Liver (tissue), 8 donors: ENCODE measurements at regions not wholly inside any gene's neighbourhood (a gene's known extent, or its start where the extent isn't known, plus 50 kb on each side); places are given as distances from the start of the nearest gene placed in this dataset.

ENCODE experiments used
- DNase-seq: peaks from one replicate; pipeline ENCODE4 v3.0.0-alpha.2; 2017; ENCODE audit warnings: low spot score
- H3K27ac ChIP-seq, 2 donors: one replicate each; pipeline ENCODE4 v1.7.0; 2013; ENCODE audit warnings: inconsistent platforms in 2 of 2, low read length in 2 of 2, control low read depth in 1 of 2, low read depth in 1 of 2, mild to moderate bottlenecking in 1 of 2
- H3K27me3 ChIP-seq, 4 donors: one replicate each; pipeline versions ENCODE4 v1.6.1 to v1.7.0; 2013; ENCODE audit warnings: low read length in 3 of 4, inconsistent platforms in 1 of 4, mild to moderate bottlenecking in 1 of 4, moderate library complexity in 1 of 4; ENCODE audit not compliant: control insufficient read depth in 4 of 4, insufficient read depth in 4 of 4
- H3K36me3 ChIP-seq, 4 donors: one replicate each; pipeline versions ENCODE4 v1.6.1 to v1.7.0; 2013; ENCODE audit warnings: low read length in 3 of 4, mild to moderate bottlenecking in 3 of 4, low read depth in 1 of 4, moderate library complexity in 1 of 4; ENCODE audit not compliant: control insufficient read depth in 4 of 4, insufficient read depth in 3 of 4
- H3K4me1 ChIP-seq, 4 donors: one replicate each; pipeline versions ENCODE4 v1.6.1 to v1.7.0; 2013; ENCODE audit warnings: low read length in 3 of 4, mild to moderate bottlenecking in 3 of 4, moderate library complexity in 1 of 4; ENCODE audit not compliant: control insufficient read depth in 4 of 4, insufficient read depth in 4 of 4
- H3K4me3 ChIP-seq, 3 donors: one replicate each; pipeline versions ENCODE4 v1.6.1 to v1.7.0; 2013; ENCODE audit warnings: low read length in 3 of 3, control low read depth in 1 of 3, low read depth in 1 of 3, mild to moderate bottlenecking in 1 of 3
- H3K9ac ChIP-seq, 2 donors: one replicate each; pipeline ENCODE4 v1.7.0; 2013; ENCODE audit warnings: low read length in 2 of 2, mild to moderate bottlenecking in 2 of 2, moderate library complexity in 2 of 2, control low read depth in 1 of 2, low read depth in 1 of 2
- H3K9me3 ChIP-seq, 4 donors: one replicate each; pipeline versions ENCODE4 v1.6.1 to v1.7.0; 2013; ENCODE audit warnings: low read length in 3 of 4; ENCODE audit not compliant: control insufficient read depth in 4 of 4
- EGR1 ChIP-seq, 2 donors: IDR thresholded peaks; 2 replicates each; pipeline ENCODE4 v1.6.1; 2016 to 2018; ENCODE audit warnings: antibody characterized with exemption in 2 of 2, low read depth in 2 of 2
- FOXA1 ChIP-seq: IDR thresholded peaks from 2 replicates; pipeline ENCODE4 v1.6.1; 2016; ENCODE audit warnings: antibody characterized with exemption
- FOXA2 ChIP-seq: IDR thresholded peaks from 2 replicates; pipeline ENCODE4 v1.6.1; 2016; ENCODE audit warnings: antibody characterized with exemption
- HNF4A ChIP-seq, 2 donors: conservative IDR thresholded peaks; 2 replicates each; pipeline ENCODE4 v1.6.1; 2016; ENCODE audit warnings: antibody characterized with exemption in 2 of 2, mild to moderate bottlenecking in 2 of 2
- HNF4G ChIP-seq: IDR thresholded peaks from 2 replicates; pipeline ENCODE4 v1.6.1; 2016; ENCODE audit warnings: antibody characterized with exemption
- JUND ChIP-seq, 2 donors: IDR thresholded peaks; 2 replicates each; pipeline ENCODE4 v1.6.1; 2016; ENCODE audit warnings: antibody characterized with exemption in 2 of 2
- NR2F2 ChIP-seq: IDR thresholded peaks from 2 replicates; pipeline ENCODE4 v1.6.1; 2016; ENCODE audit warnings: antibody characterized with exemption
- RAD21 ChIP-seq, 2 donors: IDR thresholded peaks; 2 replicates each; pipeline ENCODE4 v1.6.1; 2016; ENCODE audit warnings: antibody characterized with exemption in 2 of 2, mild to moderate bottlenecking in 2 of 2
- SP1 ChIP-seq: IDR thresholded peaks from 2 replicates; pipeline ENCODE4 v1.6.1; 2018; ENCODE audit warnings: antibody characterized with exemption, mild to moderate bottlenecking
- TAF1 ChIP-seq: conservative IDR thresholded peaks from 2 replicates; pipeline ENCODE4 v1.6.1; 2016; ENCODE audit warnings: antibody characterized with exemption, mild to moderate bottlenecking
- WGBS: extraction: QIAGEN DNeasy Blood & Tissue Kit; methylation state at CpG from one replicate; pipeline ENCODE4 v1.1.7; 2013; 5-methylcytosine and 5-hydroxymethylcytosine counted together
- TF ChIP-seq, protein P1 (sequence below): IDR thresholded peaks from 2 replicates; pipeline ENCODE4 v1.6.1; 2016; ENCODE audit warnings: antibody characterized with exemption
- TF ChIP-seq, protein P2 (sequence below): IDR thresholded peaks from 2 replicates; pipeline ENCODE4 v1.6.1; 2016; ENCODE audit warnings: antibody characterized with exemption
- TF ChIP-seq, protein P3 (sequence below): IDR thresholded peaks from 2 replicates; pipeline ENCODE4 v1.6.1; 2016; ENCODE audit warnings: antibody characterized with exemption
- TF ChIP-seq, protein P4 (sequence below): fragments of 150-350 bp; IDR thresholded peaks from 2 replicates; pipeline ENCODE4 v1.5.1; 2017; ENCODE audit warnings: improper control_type of control experiment, low read depth, low read length; ENCODE audit not compliant: missing input control
- donor health status: healthy.
- donor health status: healthy.
- donor health status: healthy.
- donor health status: healthy.
- donor health status: healthy.

DNA sequence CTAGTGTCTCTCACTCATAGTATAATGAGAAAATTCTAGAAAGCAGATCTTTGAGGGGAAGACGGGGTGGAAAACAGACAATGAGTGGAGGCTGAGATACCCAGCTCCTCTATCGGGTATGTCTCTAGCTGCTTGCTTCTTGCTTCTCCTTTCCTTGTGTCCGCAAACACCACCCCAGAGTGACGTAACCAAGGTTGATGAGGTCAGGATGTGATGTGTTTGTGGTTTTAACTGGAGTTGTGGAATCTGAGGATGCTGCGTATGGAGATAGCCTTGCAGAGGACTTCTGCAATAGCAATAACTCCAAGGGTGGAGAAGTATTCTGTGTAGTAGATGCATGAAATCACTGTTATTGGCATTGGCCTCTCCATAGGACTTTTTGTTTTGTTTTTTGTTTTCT is 132.7 kb upstream of the IFNGR1 start:
- Histone ChIP-seq H3K9ac (no peak overlapping the region), H3K9me3 (no peaks in the 10 kb centered on the region), H3K4me3 (no peak overlapping the region), H3K36me3 (no peaks in the 10 kb centered on the region), H3K4me1 (peaks cover 6 to 49% (median 31%) of the 10 kb centered on the region in 4 donors), H3K27me3 (no peaks in the 10 kb centered on the region), H3K27ac (peak overlapping the region; percentile 48 to 82)
- TF ChIP-seq JUND (IDR thresholded peaks at IDR 0.05) (no peak), EGR1 (IDR thresholded peaks at IDR 0.05; ENCODE audit: low read depth in 2 of 2) (no peak), TAF1 (no peak), RAD21 (IDR thresholded peaks at IDR 0.05) (no peak), FOXA1 (no peak), HNF4G (no peak), SP1 (no peak)
- TF ChIP-seq, protein P1, sequence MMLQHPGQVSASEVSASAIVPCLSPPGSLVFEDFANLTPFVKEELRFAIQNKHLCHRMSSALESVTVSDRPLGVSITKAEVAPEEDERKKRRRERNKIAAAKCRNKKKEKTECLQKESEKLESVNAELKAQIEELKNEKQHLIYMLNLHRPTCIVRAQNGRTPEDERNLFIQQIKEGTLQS = no peak
- TF ChIP-seq, protein P2, sequence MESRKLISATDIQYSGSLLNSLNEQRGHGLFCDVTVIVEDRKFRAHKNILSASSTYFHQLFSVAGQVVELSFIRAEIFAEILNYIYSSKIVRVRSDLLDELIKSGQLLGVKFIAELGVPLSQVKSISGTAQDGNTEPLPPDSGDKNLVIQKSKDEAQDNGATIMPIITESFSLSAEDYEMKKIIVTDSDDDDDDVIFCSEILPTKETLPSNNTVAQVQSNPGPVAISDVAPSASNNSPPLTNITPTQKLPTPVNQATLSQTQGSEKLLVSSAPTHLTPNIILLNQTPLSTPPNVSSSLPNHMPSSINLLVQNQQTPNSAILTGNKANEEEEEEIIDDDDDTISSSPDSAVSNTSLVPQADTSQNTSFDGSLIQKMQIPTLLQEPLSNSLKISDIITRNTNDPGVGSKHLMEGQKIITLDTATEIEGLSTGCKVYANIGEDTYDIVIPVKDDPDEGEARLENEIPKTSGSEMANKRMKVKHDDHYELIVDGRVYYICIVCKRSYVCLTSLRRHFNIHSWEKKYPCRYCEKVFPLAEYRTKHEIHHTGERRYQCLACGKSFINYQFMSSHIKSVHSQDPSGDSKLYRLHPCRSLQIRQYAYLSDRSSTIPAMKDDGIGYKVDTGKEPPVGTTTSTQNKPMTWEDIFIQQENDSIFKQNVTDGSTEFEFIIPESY = no peak
- TF ChIP-seq, protein P3, sequence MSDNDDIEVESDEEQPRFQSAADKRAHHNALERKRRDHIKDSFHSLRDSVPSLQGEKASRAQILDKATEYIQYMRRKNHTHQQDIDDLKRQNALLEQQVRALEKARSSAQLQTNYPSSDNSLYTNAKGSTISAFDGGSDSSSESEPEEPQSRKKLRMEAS = no peak
- 78% methylated on average over 5 of the region's 5 CpGs for WGBS
- DNase-seq = no peak

DNA sequence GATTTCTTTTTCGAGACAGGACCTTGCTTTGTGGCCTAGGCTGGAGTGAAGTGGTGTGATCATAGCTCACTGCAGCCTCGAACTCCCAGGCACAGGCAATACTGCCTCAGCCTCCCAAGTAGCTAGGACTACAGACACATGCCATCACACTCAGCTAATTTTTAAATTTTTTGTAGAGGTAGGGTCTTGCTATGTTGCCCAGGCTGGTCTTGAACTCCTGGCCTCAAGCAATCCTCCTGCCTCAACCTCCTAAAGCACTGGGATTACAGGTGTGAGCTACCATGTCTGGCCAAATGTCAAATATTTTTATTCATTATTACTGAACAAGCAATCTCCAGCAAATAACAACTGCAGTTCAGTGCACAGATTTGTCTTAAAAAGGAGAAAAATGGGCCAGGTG is 131.7 kb upstream of the IFNGR1 start:
- Histone ChIP-seq H3K36me3 (no peaks in the 10 kb centered on the region), H3K9ac (no peak overlapping the region), H3K27me3 (no peaks in the 10 kb centered on the region), H3K4me3 (no peak overlapping the region), H3K9me3 (no peaks in the 10 kb centered on the region), H3K27ac (peak overlapping the region in 1 of 2 donors; percentile 23), H3K4me1 (peaks cover 6 to 49% (median 31%) of the 10 kb centered on the region in 4 donors)
- TF ChIP-seq NR2F2 (no peak), FOXA2 (no peak), JUND (IDR thresholded peaks at IDR 0.05) (no peak), SP1 (no peak), FOXA1 (no peak), EGR1 (IDR thresholded peaks at IDR 0.05; ENCODE audit: low read depth in 2 of 2) (no peak), HNF4G (no peak), TAF1 (no peak), RAD21 (IDR thresholded peaks at IDR 0.05) (no peak), HNF4A (conservative IDR thresholded peaks at IDR 0.05) (no peak)
- TF ChIP-seq, protein P4, sequence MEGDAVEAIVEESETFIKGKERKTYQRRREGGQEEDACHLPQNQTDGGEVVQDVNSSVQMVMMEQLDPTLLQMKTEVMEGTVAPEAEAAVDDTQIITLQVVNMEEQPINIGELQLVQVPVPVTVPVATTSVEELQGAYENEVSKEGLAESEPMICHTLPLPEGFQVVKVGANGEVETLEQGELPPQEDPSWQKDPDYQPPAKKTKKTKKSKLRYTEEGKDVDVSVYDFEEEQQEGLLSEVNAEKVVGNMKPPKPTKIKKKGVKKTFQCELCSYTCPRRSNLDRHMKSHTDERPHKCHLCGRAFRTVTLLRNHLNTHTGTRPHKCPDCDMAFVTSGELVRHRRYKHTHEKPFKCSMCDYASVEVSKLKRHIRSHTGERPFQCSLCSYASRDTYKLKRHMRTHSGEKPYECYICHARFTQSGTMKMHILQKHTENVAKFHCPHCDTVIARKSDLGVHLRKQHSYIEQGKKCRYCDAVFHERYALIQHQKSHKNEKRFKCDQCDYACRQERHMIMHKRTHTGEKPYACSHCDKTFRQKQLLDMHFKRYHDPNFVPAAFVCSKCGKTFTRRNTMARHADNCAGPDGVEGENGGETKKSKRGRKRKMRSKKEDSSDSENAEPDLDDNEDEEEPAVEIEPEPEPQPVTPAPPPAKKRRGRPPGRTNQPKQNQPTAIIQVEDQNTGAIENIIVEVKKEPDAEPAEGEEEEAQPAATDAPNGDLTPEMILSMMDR = no peak
- TF ChIP-seq, protein P2 = no peak
- no peak for DNase-seq
- WGBS = 85% methylated on average over 2 of the region's 2 CpGs
